LoVo (cell line): ENCODE measurements at regions not wholly inside any gene's neighbourhood (a gene's known extent, or its start where the extent isn't known, plus 50 kb on each side); places are given as distances from the start of the nearest gene placed in this dataset.
"Not testable (repeated sequence)": the region's sequence is repeated elsewhere in the genome, so short reads cannot be mapped to it uniquely, and the experiment has no call there.

Experiments used
- DNase-seq: peaks from one replicate; pipeline ENCODE4 v3.0.0-alpha.2; 2016; ENCODE audit warnings: low spot score

GRCh38 chr11:10947935-10948334 lies 90.1 kb upstream of the ZBED5 start:
- not testable (repeated sequence) for DNase-seq

GRCh38 chr11:10946072-10946471 lies 88.2 kb upstream of the ZBED5 start:
- DNase-seq = no peak

- DNase-seq = no peak
These were observed 87.3 kb upstream of the ZBED5 start for GRCh38 chr11:10945196-10945595.

GRCh38 chr11:10943968-10944367 lies 86.1 kb upstream of the ZBED5 start:
- DNase-seq = no peak

- no peak for DNase-seq
These were observed 84.8 kb upstream of the ZBED5 start for GRCh38 chr11:10942620-10943019.

- DNase-seq = no peak
These were observed 84.0 kb upstream of the ZBED5 start for GRCh38 chr11:10941871-10942270.

GRCh38 chr11:10941414-10941813 lies 83.6 kb upstream of the ZBED5 start:
- DNase-seq = no peak

- DNase-seq = no peak
These were observed 81.0 kb upstream of the ZBED5 start for GRCh38 chr11:10938650-10939387.

GRCh38 chr11:10938231-10938630 lies 80.4 kb upstream of the ZBED5 start:
- DNase-seq = no peak

- DNase-seq = no peak
These were observed 79.5 kb upstream of the ZBED5 start for GRCh38 chr11:10937385-10937771.

- no peak for DNase-seq
These were observed 79.0 kb upstream of the ZBED5 start for GRCh38 chr11:10936626-10937384.

- no peak for DNase-seq
These were observed 77.2 kb upstream of the ZBED5 start for GRCh38 chr11:10935015-10935559.

GRCh38 chr11:10934293-10934860 lies 76.5 kb upstream of the ZBED5 start:
- peak; percentile 34 for DNase-seq

- peak; percentile 90 for DNase-seq
These were observed 75.8 kb upstream of the ZBED5 start for GRCh38 chr11:10933455-10934292.

GRCh38 chr11:10932976-10933375 lies 75.1 kb upstream of the ZBED5 start:
- DNase-seq = no peak

GRCh38 chr11:10931761-10932670 lies 74.2 kb upstream of the ZBED5 start:
- no peak for DNase-seq

GRCh38 chr11:10930972-10931760 lies 73.3 kb upstream of the ZBED5 start:
- peak; percentile 63 for DNase-seq

GRCh38 chr11:10930224-10930971 lies 72.5 kb upstream of the ZBED5 start:
- DNase-seq = no peak

GRCh38 chr11:10927538-10927937 lies 69.7 kb upstream of the ZBED5 start:
- DNase-seq = no peak
